ENCODE measurements at regions not wholly inside any gene's neighbourhood (a gene's known extent, or its start where the extent isn't known, plus 50 kb on each side); places are given as distances from the start of the nearest gene placed in this dataset.
"Not testable (repeated sequence)": the region's sequence is repeated elsewhere in the genome, so short reads cannot be mapped to it uniquely, and the experiment has no call there.

GRCh38 chr15:59830098-59830497, 141.0 kb upstream of the BNIP2 start:
- no peak for DNase-seq

GRCh38 chr15:59828861-59829260, 139.7 kb upstream of the BNIP2 start:
- no peak for DNase-seq

GRCh38 chr15:59828263-59828662, 139.1 kb upstream of the BNIP2 start:
- no peak for DNase-seq

DNA sequence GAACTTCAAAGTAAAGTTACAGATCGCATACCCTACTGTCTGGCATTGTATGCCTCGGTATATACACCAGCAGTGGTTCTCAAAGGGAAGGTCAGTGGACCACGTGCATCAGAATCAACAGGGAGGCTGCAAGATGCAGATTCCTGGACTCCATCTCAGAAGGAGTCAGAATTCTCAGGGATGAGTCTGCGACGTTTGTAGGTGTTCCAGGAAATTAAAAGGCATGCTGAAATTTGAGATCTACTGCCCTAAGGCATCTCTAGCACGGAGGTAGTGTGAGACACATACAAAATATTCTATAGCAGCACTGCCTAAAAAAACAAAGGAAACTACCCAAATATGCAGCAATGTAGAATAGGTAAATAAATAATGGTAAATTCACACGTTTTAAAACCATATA, 136.8 kb upstream of the BNIP2 start:
- DNase-seq, result no peak

DNA sequence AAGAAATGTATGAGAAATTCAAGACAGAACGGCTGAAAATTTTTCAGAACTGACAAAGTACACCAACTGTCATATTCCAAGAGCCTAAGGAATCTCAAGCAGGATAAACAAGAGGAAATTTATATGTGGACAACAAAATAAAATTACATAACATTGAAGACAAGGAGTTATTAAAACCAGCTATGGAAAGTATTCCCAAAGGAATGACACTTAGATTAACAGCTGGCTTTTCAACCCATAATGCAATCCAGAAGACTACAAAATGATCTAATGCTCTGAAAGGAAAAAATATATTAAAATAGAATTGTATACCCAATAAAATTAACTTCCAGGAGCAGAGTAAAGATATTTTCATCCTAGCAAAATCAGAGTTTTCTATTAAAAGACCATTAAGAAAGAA, 132.2 kb upstream of the BNIP2 start:
- DNase-seq, result no peak

- no peak for DNase-seq
These were observed 130.0 kb upstream of the BNIP2 start for GRCh38 chr15:59819092-59819491.

DNA sequence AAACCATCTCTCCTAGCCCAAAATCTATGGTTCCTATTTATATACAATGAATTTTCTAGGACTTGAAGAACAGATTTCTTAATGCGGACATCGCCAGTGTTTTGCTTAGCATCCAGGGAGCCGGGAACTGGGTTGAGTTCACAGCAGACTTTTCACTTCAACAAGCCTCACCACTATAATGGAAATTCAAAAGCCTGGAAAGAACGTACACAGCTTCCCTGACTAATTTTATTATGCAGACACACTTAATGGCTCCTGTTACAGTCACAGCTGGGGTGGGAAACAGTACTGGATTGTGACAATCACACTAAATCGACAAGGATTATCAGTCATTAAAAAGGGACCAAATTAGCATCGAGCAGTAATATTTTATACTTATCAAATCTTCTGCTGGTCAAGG, 129.2 kb upstream of the BNIP2 start:
- DNase-seq, result no peak

DNA sequence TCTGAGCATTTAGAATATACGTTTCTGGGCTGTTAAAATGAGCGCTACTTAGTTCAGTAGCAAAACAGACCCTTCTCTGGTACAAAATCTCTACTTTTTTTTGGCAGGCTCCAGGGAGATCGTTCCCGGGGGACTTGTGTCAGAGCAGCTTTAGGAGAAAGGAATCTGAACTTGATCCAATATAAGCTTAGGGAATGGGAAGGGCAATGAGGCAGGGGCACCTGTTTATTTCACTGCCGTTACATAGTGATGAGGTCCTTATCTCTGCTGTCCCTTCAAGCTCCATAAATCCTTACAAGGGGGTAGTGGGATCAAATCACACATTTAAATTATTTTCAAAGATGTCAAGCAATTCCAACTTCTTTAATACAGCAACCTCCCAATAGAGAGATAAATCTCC, 128.7 kb upstream of the BNIP2 start:
- DNase-seq, result no peak

DNA sequence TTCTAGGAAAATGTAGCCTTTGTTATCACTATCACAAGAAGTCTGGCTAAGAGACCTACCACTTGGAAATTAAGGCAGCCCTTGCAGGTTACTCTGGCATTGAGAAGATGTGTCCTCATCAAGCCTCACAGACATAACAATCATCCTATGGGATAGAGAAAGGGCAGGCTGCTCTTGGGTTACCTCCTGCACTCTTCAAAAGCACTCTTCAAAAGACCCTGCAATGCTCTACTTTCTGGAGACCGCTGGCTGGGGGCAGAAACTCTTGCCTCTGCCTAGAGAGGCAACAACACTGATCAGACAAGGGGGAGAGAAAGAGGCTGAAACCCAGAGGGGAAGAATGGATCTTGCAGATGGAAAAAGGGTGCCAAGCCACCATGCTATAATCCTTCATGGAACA, 127.9 kb upstream of the BNIP2 start:
- DNase-seq, result no peak

GRCh38 chr15:59814409-59814808, 125.3 kb upstream of the BNIP2 start:
- no peak for DNase-seq

- no peak for DNase-seq
These were observed 123.8 kb upstream of the BNIP2 start for GRCh38 chr15:59812889-59813288.

- no peak for DNase-seq
These were observed 123.2 kb upstream of the BNIP2 start for GRCh38 chr15:59812250-59812870.

DNA sequence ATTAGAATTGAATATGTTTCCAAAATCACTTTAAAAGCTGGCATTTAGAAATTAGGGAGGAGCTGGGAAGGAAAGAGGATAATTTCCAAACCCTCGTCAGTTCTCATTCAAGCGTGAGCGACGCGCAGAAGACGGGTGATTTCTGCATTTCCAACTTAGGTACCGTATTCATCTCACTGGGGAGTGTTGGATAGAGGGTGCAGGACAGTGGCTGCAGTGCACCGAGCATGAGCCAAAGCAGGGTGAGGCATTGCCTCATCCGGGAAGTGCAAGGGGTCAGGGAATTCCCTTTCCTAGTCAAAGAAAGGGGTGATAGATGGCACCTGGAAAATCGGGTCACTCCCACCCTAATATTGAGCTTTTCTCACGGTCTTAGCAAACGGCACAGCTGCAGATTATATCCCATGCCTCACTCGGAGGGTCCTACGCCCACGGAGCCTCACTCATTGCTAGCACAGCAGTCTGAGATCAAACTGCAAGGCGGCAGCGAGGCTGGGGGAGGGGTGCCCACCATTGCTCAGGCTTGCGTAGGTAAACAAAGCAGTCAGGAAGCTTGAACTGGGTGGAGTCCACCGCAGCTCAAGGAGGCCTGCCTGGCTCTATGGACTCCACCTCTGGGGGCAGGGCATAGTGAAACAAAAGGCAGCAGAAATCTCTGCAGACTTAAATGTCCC, 114.3 kb upstream of the BNIP2 start:
- not testable (repeated sequence) for DNase-seq

DNA sequence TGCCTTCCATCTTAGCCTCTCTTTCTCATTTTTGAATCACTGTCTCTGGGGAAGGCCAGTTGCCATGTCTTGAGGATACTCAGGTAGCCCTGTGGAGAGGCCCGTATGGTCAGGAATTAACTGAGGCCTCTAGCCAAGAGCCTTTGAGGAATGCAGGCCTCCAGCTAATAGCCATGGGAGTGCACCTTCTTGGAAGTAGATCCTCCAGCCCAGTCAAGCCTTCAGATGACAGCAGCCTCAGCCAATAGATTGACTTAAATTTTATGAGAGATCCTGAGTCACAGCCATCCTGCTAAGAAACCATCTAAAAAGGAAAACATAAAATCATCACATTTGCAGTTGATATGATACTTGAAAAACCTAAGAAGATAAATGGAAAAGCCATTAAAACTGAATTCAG, 112.5 kb upstream of the BNIP2 start:
- DNase-seq, result no peak

DNA sequence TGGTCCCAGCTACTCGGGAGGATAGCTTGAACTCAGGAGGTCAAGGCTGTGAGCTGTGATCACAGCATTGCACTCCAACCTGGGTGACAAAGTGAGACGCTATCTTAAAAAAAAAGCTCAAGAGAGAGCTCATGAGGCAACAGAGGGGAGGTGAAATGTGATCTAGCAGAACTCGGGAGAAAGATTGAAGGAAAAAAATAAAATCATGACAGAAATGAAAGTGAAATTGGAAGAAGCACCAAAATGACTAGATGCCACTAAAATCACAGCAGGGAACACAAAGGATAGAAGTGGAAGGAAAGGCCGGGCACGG, 109.4 kb upstream of the BNIP2 start:
- DNase-seq, result no peak

GRCh38 chr15:59797756-59798604, 108.9 kb upstream of the BNIP2 start:
- no peak for DNase-seq

DNA sequence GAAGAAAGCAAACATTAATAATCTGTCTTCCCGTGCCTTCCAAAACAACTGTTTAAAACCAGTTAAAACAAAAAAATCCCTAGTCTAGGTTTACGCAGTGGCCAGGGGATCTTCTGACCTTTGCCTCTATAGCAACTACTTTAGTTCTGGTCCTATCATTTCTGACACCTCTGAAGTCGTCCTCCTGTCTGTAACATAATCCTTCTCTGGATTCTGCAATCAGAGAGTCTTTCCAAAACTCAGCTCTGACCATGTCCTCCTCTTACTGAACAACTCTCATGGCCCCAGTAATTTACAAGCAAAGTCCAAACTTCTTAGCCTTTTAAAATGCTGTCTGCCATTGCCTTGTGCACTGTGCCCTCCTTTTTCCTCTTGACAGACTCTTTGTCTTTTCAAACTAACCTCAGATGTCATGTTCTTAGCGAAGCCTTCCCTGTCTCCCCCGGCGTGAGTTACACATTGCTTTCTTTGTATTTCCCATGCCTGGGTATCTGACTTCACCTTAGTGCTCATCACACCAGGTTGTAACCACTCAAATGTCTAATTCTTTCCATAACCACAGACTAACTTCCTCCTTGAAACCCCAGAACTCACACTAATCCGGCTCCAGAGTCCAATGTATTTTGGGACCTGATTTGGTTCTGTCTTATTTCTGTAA, 105.2 kb upstream of the BNIP2 start:
- DNase-seq, result no peak

- no peak for DNase-seq
These were observed 103.2 kb upstream of the BNIP2 start for GRCh38 chr15:59792359-59792758.

DNA sequence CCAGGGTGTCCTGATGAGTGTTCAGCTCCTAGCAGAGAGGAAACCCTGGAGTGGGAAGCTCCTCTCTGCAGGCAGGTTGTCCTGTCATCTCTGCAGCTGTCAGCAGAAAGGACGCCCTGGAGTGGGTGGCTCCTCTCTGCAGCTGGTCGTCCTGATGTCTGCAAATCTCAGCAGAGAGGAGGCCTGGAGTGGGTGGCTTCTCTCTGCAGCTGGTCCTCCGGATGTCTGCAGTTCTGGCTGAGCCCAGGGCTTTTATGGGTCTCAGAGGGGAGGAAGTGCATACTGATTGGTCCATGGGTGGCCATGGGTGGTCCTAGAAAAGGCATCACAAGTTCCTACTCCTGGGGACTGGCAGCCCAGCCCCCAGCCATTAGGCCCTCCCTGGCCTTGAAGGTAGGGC, 102.6 kb upstream of the BNIP2 start:
- DNase-seq, result no peak

GRCh38 chr15:59791079-59791478, 102.0 kb upstream of the BNIP2 start:
- DNase-seq, result no peak

GRCh38 chr15:59786466-59786865, 97.3 kb upstream of the BNIP2 start:
- DNase-seq, result not testable (repeated sequence)

DNA sequence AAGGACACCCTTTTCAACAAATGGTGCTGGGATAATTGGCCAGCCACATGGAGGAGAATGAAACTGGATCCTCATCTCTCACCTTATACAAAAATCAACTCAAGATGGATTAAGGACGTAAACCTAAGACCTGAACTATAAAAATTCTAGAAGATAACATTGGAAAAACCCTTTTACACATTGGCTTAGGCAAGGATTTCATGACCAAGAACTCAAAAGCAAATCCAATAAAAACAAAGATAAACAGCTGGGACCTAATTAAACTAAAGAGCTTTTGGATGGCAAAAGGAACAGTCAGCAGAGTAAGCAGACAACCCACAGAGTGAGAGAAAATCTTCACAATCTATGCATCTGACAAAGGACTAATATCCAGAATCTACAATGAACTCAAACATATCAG, 96.9 kb upstream of the BNIP2 start:
- DNase-seq, result not testable (repeated sequence)

- DNase-seq, result not testable (repeated sequence)
These were observed 94.8 kb upstream of the BNIP2 start for GRCh38 chr15:59783774-59784520.

Measured in amniotic stem cell (primary cell).